Esophagus muscularis mucosa (tissue), 4 donors: ENCODE measurements at regions not wholly inside any gene's neighbourhood (a gene's known extent, or its start where the extent isn't known, plus 50 kb on each side); places are given as distances from the start of the nearest gene placed in this dataset.

Experiments used
- EP300 ChIP-seq: sonication (generic); formaldehyde crosslinking; IDR thresholded peaks from one replicate; pipeline ENCODE4 v1.6.1; 2017; ENCODE audit warnings: antibody characterized with exemption
- POLR2A ChIP-seq: fragments of 450-650 bp; IDR thresholded peaks from one replicate; pipeline ENCODE4 v1.6.1; 2017; ENCODE audit warnings: antibody characterized with exemption, moderate library complexity, mild to moderate bottlenecking, low read depth
- TF ChIP-seq, protein P1 (sequence below), 3 experiments: fragments of 200-600 bp in 2 of 3; fragments of 450-650 bp in 1 of 3; sonication (generic) in 2 of 3; IDR thresholded peaks; one replicate each; pipeline ENCODE4 v1.5.1; 2017 to 2019; ENCODE audit warnings: antibody characterized with exemption in 3 of 3, mild to moderate bottlenecking in 2 of 3, moderate library complexity in 1 of 3

DNA sequence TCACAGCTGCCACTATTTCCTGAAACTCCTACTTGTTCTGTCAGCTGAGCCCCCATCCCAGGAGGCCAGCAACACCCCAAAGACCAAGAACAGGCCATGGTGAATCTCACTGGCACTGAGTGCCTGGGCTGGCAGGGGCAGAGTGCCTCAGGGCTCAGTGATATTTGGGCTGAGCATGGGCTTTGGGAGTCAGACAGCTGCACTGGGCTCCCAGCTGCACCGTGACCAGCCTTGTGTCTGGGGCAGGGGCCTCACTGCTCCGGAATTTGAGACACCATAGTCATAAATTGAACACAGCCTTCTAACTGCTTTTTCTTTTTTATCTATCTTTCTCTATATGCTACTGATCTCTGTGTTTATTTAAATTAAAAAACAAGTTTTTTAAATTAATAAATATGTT, 1744.2 kb downstream of the TP53TG3F start:
- TF ChIP-seq, protein P1, sequence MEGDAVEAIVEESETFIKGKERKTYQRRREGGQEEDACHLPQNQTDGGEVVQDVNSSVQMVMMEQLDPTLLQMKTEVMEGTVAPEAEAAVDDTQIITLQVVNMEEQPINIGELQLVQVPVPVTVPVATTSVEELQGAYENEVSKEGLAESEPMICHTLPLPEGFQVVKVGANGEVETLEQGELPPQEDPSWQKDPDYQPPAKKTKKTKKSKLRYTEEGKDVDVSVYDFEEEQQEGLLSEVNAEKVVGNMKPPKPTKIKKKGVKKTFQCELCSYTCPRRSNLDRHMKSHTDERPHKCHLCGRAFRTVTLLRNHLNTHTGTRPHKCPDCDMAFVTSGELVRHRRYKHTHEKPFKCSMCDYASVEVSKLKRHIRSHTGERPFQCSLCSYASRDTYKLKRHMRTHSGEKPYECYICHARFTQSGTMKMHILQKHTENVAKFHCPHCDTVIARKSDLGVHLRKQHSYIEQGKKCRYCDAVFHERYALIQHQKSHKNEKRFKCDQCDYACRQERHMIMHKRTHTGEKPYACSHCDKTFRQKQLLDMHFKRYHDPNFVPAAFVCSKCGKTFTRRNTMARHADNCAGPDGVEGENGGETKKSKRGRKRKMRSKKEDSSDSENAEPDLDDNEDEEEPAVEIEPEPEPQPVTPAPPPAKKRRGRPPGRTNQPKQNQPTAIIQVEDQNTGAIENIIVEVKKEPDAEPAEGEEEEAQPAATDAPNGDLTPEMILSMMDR (IDR thresholded peaks at IDR 0.05), result no peak
- TF ChIP-seq EP300, result no peak
- TF ChIP-seq POLR2A, result no peak
